Activated CD8-positive, alpha-beta T cell treated with anti-CD3 and anti-CD28 coated beads for 36 hours (primary cell): ENCODE measurements at regions not wholly inside any gene's neighbourhood (a gene's known extent, or its start where the extent isn't known, plus 50 kb on each side); places are given as distances from the start of the nearest gene placed in this dataset.

ENCODE experiments used
- ATAC-seq: fragments of 200-7000 bp; cut with Tn5 transposase; one replicate; pipeline ENCODE4 v1.10.0; 2021; ENCODE audit warnings: mild to moderate bottlenecking, moderate library complexity
- CTCF ChIA-PET: fragments of 350-600 bp; sonication (Branson Sonifier 250); formaldehyde crosslinking; loops from one replicate; lab custom pipeline; 2021; ENCODE audit warnings: antibody characterized with exemption; lab: Charles Lee
- POLR2A ChIA-PET: fragments of 350-600 bp; sonication (Branson Sonifier 250); formaldehyde crosslinking; loops from one replicate; lab custom pipeline; 2021; ENCODE audit warnings: antibody characterized with exemption; lab: Charles Lee
- DNase-seq: peaks from one replicate; pipeline ENCODE4 v3.0.0-alpha.2; 2020
- H3K27ac Mint-ChIP-seq: one replicate; pipeline ENCODE4 v1.8.0; 2021; ENCODE audit warnings: mild to moderate bottlenecking, mixed read lengths
- H3K27me3 Mint-ChIP-seq: one replicate; pipeline ENCODE4 v1.8.0; 2021; ENCODE audit warnings: mixed read lengths
- H3K36me3 Mint-ChIP-seq: one replicate; pipeline ENCODE4 v1.8.0; 2021; ENCODE audit warnings: low read depth, mixed read lengths
- H3K4me1 Mint-ChIP-seq: one replicate; pipeline ENCODE4 v1.8.0; 2021; ENCODE audit warnings: low read depth, mixed read lengths
- H3K4me3 Mint-ChIP-seq: one replicate; pipeline ENCODE4 v1.8.0; 2021; ENCODE audit warnings: mild to moderate bottlenecking, moderate library complexity, mixed read lengths
- H3K9me3 Mint-ChIP-seq: one replicate; pipeline ENCODE4 v1.8.0; 2021; ENCODE audit warnings: mixed read lengths
- CTCF ChIP-seq: fragments of 200-600 bp; IDR thresholded peaks from one replicate; pipeline ENCODE4 v1.8.0; 2022; ENCODE audit warnings: antibody characterized with exemption, mild to moderate bottlenecking
- intact Hi-C: fragments of 100-400 bp; cut with micrococcal nuclease; formaldehyde crosslinking; loops from one replicate; pipeline ENCODE4 v1.10.0; 2022

- H3K36me3 Mint-ChIP-seq, result no peaks in the 10 kb centered on the region
- H3K4me1 Mint-ChIP-seq, result no peaks in the 10 kb centered on the region
- CTCF ChIA-PET, result no interaction called here
- no peak for ATAC-seq
- no peak overlapping the region for H3K27ac Mint-ChIP-seq
- POLR2A ChIA-PET, result no interaction called here
- peaks cover under 1% of the 10 kb centered on the region for H3K9me3 Mint-ChIP-seq
- no peak overlapping the region for H3K4me3 Mint-ChIP-seq
- H3K27me3 Mint-ChIP-seq, result no peaks in the 10 kb centered on the region
- intact Hi-C loops, result no loop called here
- TF ChIP-seq CTCF, result no peak
- DNase-seq, result no peak
Observed at GRCh38 chr16:72609933-72610332, 438.0 kb upstream of the PMFBP1 start.

GRCh38 chr16:72609066-72609465 is 437.1 kb upstream of the PMFBP1 start:
- POLR2A ChIA-PET, result no interaction called here
- H3K27ac Mint-ChIP-seq, result no peak overlapping the region
- ATAC-seq, result no peak
- no peak for TF ChIP-seq CTCF
- H3K36me3 Mint-ChIP-seq, result peaks cover 4% of the 10 kb centered on the region
- CTCF ChIA-PET, result no interaction called here
- H3K9me3 Mint-ChIP-seq, result peaks cover 4% of the 10 kb centered on the region
- no peaks in the 10 kb centered on the region for H3K4me1 Mint-ChIP-seq
- H3K4me3 Mint-ChIP-seq, result no peak overlapping the region
- H3K27me3 Mint-ChIP-seq, result no peaks in the 10 kb centered on the region
- no peak for DNase-seq
- intact Hi-C loops, result no loop called here

DNA sequence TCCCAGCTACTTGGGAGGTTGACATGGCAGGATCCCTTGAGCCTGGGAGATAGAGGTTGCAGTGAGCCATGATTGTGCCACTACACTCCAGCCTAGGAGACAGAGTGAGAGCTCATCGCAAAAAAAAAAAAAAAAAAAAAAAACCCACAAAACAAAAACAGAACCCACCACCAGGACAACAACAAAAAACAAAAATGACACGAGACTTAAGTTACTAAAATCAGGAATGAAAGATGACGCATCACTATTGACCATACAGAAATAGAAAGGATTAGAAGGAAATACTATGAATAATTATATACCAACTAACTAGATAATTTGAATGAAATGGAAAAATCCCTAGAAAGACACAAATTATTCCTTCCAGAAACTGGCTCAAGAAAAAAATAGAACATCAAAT is 432.4 kb upstream of the PMFBP1 start:
- POLR2A ChIA-PET, result no interaction called here
- CTCF ChIA-PET, result no interaction called here
- no peaks in the 10 kb centered on the region for H3K4me1 Mint-ChIP-seq
- H3K9me3 Mint-ChIP-seq, result peaks cover 7% of the 10 kb centered on the region
- DNase-seq, result no peak
- intact Hi-C loops, result no loop called here
- no peak overlapping the region for H3K27ac Mint-ChIP-seq
- peaks cover 6% of the 10 kb centered on the region for H3K36me3 Mint-ChIP-seq
- no peak overlapping the region for H3K4me3 Mint-ChIP-seq
- TF ChIP-seq CTCF, result no peak
- ATAC-seq, result no peak
- H3K27me3 Mint-ChIP-seq, result no peaks in the 10 kb centered on the region

- Mint-ChIP-seq H3K27me3 (no peaks in the 10 kb centered on the region), H3K4me3 (no peak overlapping the region), H3K4me1 (no peaks in the 10 kb centered on the region), H3K36me3 (peaks cover 6% of the 10 kb centered on the region), H3K27ac (no peak overlapping the region), H3K9me3 (peaks cover 7% of the 10 kb centered on the region)
- intact Hi-C loops, result no loop called here
- POLR2A ChIA-PET, result no interaction called here
- no peak for ATAC-seq
- TF ChIP-seq CTCF, result no peak
- CTCF ChIA-PET, result interaction anchor here (1.0 kb wide), 1 partner anchor 12 kb away, joined by 4 read pairs; no protein-coding TSS in a partner anchor
- DNase-seq, result no peak
Observed at GRCh38 chr16:72602499-72602898, 430.5 kb upstream of the PMFBP1 start.

DNA sequence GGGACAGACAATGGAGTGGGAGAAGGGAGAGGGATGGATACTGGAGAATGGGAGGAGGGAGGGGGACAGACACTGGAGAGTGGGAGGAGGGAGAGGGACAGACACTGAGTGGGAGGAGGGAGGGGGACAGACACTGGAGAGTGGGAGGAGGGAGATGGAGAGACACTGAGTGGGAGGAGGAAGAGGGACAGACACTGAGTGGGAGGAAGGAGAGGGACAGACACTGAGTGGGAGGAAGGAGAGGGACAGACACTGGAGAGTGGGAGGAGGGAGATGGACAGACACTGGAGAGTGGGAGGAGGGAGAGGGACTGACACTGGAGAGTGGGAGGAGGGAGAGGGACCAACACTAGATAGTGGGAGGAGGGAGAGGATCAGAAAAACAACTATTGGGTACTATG is 426.7 kb upstream of the PMFBP1 start:
- CTCF ChIA-PET, result no interaction called here
- Mint-ChIP-seq H3K4me1 (no peaks in the 10 kb centered on the region), H3K36me3 (peaks cover 2% of the 10 kb centered on the region), H3K27ac (no peak overlapping the region), H3K9me3 (peaks cover 3% of the 10 kb centered on the region), H3K4me3 (no peak overlapping the region), H3K27me3 (no peaks in the 10 kb centered on the region)
- TF ChIP-seq CTCF, result no peak
- POLR2A ChIA-PET, result no interaction called here
- ATAC-seq (no peak), DNase-seq (no peak)
- intact Hi-C loops, result no loop called here
